SK-N-SH (cell line): ENCODE measurements at regions not wholly inside any gene's neighbourhood (a gene's known extent, or its start where the extent isn't known, plus 50 kb on each side); places are given as distances from the start of the nearest gene placed in this dataset.

ENCODE experiments used
- CTCF ChIP-seq: fragments of 200-600 bp; sonication (generic); IDR thresholded peaks from 2 replicates; pipeline ENCODE4 v1.6.1; 2017; ENCODE audit warnings: antibody characterized with exemption, mild to moderate bottlenecking, moderate library complexity
- EP300 ChIP-seq, 2 experiments: IDR thresholded peaks; 2 replicates each; pipeline versions ENCODE4 v1.4.0 to v1.6.1; 2012; ENCODE audit warnings: borderline replicate concordance in 1 of 2, low read depth in 1 of 2, low read length in 1 of 2
- REST ChIP-seq: IDR thresholded peaks from 2 replicates; pipeline ENCODE4 v1.6.1; 2012; ENCODE audit warnings: mild to moderate bottlenecking, low read depth, low read length, moderate library complexity
- SMC3 ChIP-seq: IDR thresholded peaks from 2 replicates; pipeline ENCODE4 v1.6.1; 2012; ENCODE audit warnings: low read depth, low read length, improper control_type of control experiment
- TAF1 ChIP-seq: IDR thresholded peaks from 2 replicates; pipeline ENCODE4 v1.6.1; 2012; ENCODE audit warnings: low read depth, mild to moderate bottlenecking, low read length, moderate library complexity, borderline replicate concordance

GRCh38 chr9:20189871-20190270, 401.0 kb upstream of the SLC24A2 start:
- TF ChIP-seq CTCF = no peak
- TF ChIP-seq SMC3 = no peak
- no peak for TF ChIP-seq EP300 (IDR thresholded peaks at IDR 0.05; ENCODE audit: borderline replicate concordance in 1 of 2, low read depth in 1 of 2, low read length in 1 of 2)
- no peak for TF ChIP-seq TAF1
- no peak for TF ChIP-seq REST
